Activated CD4-positive, alpha-beta T cell treated with anti-CD3 and anti-CD28 coated beads for 24 hours (primary cell): ENCODE measurements at regions not wholly inside any gene's neighbourhood (a gene's known extent, or its start where the extent isn't known, plus 50 kb on each side); places are given as distances from the start of the nearest gene placed in this dataset.

Experiments used
- DNase-seq, 2 donors: peaks; one replicate each; pipeline ENCODE4 v3.0.0-alpha.2; 2020; ENCODE audit warnings: low read depth in 2 of 2

GRCh38 chr4:62899646-62900364 lies 1509.4 kb downstream of the TECRL start:
- no peak for DNase-seq

GRCh38 chr4:62898115-62898514 lies 1511.1 kb downstream of the TECRL start:
- no peak for DNase-seq

- DNase-seq: no peak
These were observed 1512.5 kb downstream of the TECRL start for GRCh38 chr4:62896721-62897120.

- no peak for DNase-seq
These were observed 1527.3 kb downstream of the TECRL start for GRCh38 chr4:62881901-62882300.

- DNase-seq: no peak
These were observed 1528.0 kb downstream of the TECRL start for GRCh38 chr4:62881210-62881609.

- no peak for DNase-seq
These were observed 1536.4 kb downstream of the TECRL start for GRCh38 chr4:62872856-62873255.

- DNase-seq: no peak
These were observed 1538.2 kb downstream of the TECRL start for GRCh38 chr4:62871078-62871477.

- DNase-seq: no peak
These were observed 1538.8 kb downstream of the TECRL start for GRCh38 chr4:62870451-62870850.

GRCh38 chr4:62865261-62865660 lies 1544.0 kb downstream of the TECRL start:
- DNase-seq: no peak

- no peak for DNase-seq
These were observed 1559.6 kb downstream of the TECRL start for GRCh38 chr4:62849696-62850095.

- DNase-seq: no peak
These were observed 1573.6 kb downstream of the TECRL start for GRCh38 chr4:62835631-62836030.

- no peak for DNase-seq
These were observed 1586.9 kb downstream of the TECRL start for GRCh38 chr4:62822306-62822705.

- DNase-seq: no peak
These were observed 1592.7 kb downstream of the TECRL start for GRCh38 chr4:62816566-62816965.

GRCh38 chr4:62814510-62815047 lies 1594.7 kb downstream of the TECRL start:
- no peak for DNase-seq

- no peak for DNase-seq
These were observed 1602.4 kb downstream of the TECRL start for GRCh38 chr4:62806816-62807215.

GRCh38 chr4:62804075-62804474 lies 1603.9 kb downstream of the ADGRL3 start:
- no peak for DNase-seq

GRCh38 chr4:62797221-62797620 lies 1597.1 kb downstream of the ADGRL3 start:
- no peak for DNase-seq

GRCh38 chr4:62791386-62791785 lies 1591.3 kb downstream of the ADGRL3 start:
- no peak for DNase-seq

- no peak for DNase-seq
These were observed 1571.9 kb downstream of the ADGRL3 start for GRCh38 chr4:62771983-62772557.

- DNase-seq: no peak
These were observed 1540.2 kb downstream of the ADGRL3 start for GRCh38 chr4:62740296-62740695.

GRCh38 chr4:62717154-62717553 lies 1517.0 kb downstream of the ADGRL3 start:
- no peak for DNase-seq

- DNase-seq: no peak
These were observed 1511.4 kb downstream of the ADGRL3 start for GRCh38 chr4:62711575-62711974.

- DNase-seq: no peak
These were observed 1509.6 kb downstream of the ADGRL3 start for GRCh38 chr4:62709618-62710252.
